Transverse colon (tissue), 4 donors: ENCODE measurements at regions not wholly inside any gene's neighbourhood (a gene's known extent, or its start where the extent isn't known, plus 50 kb on each side); places are given as distances from the start of the nearest gene placed in this dataset.

Experiments
- CTCF ChIP-seq, 5 experiments: fragments of 200-600 bp in 3 of 5; fragments of 450-650 bp in 2 of 5; sonication (generic) in 3 of 5; IDR thresholded peaks; 1 replicate in 2 of 5; 2 replicates in 3 of 5; pipeline ENCODE4 v1.5.1; 2016 to 2017; ENCODE audit warnings: antibody characterized with exemption in 5 of 5, inconsistent platforms in 3 of 5, mild to moderate bottlenecking in 2 of 5, moderate library complexity in 1 of 5
- EP300 ChIP-seq: sonication (generic); formaldehyde crosslinking; IDR thresholded peaks from one replicate; pipeline ENCODE4 v1.6.1; 2017; ENCODE audit warnings: antibody characterized with exemption, low read depth
- POLR2A ChIP-seq: fragments of 450-650 bp; IDR thresholded peaks from one replicate; pipeline ENCODE4 v1.6.1; 2016; ENCODE audit warnings: antibody characterized with exemption, mild to moderate bottlenecking, moderate library complexity
- POLR2AphosphoS5 ChIP-seq, 3 donors: sonication (generic); formaldehyde crosslinking; IDR thresholded peaks; one replicate each; pipeline ENCODE4 v1.6.1; 2016; ENCODE audit warnings: antibody characterized with exemption in 3 of 3

- TF ChIP-seq EP300: no peak
- no peak for TF ChIP-seq CTCF (IDR thresholded peaks at IDR 0.05)
- no peak for TF ChIP-seq POLR2A
- no peak for TF ChIP-seq POLR2AphosphoS5 (IDR thresholded peaks at IDR 0.05)
Measured at GRCh38 chr18:6561016-6561415, 146.3 kb upstream of the L3MBTL4 start.
